GM12878 (cell line): ENCODE measurements at regions not wholly inside any gene's neighbourhood (a gene's known extent, or its start where the extent isn't known, plus 50 kb on each side); places are given as distances from the start of the nearest gene placed in this dataset.
"Not testable (repeated sequence)": the region's sequence is repeated elsewhere in the genome, so short reads cannot be mapped to it uniquely, and the experiment has no call there.

ENCODE experiments used
- ATAC-seq: fragments of 200-7000 bp; cut with Tn5 transposase; 3 replicates; pipeline ENCODE4 v1.9.1; 2020; ENCODE audit warnings: mild to moderate bottlenecking, moderate library complexity
- BruUV-seq: library from RNA; stranded (reverse); fragments of 400-500 nt; replicated peaks from 2 replicates; lab custom pipeline; 2021; lab: Mats Ljungman, UMichigan
- CTCF ChIA-PET: fragments of 300-600 bp; sonication (Branson Sonifier 250); formaldehyde crosslinking; extraction: SDS; loops from one replicate; lab custom pipeline; 2021; ENCODE audit warnings: inconsistent platforms; lab: Yijun Ruan, JAX
- POLR2A ChIA-PET: fragments of 350-600 bp; formaldehyde crosslinking; extraction: SDS; loops from one replicate; lab custom pipeline; 2021; ENCODE audit warnings: inconsistent platforms; lab: Charles Lee
- RAD21 ChIA-PET: fragments of 300-600 bp; sonication (Branson Sonifier 250); formaldehyde crosslinking; loops from one replicate; lab custom pipeline; 2023; ENCODE audit warnings: antibody characterized with exemption; ENCODE audit not compliant: unreplicated experiment; lab: Charles Lee
- SMC1A ChIA-PET: fragments of 300-600 bp; sonication (Branson Sonifier 250); formaldehyde crosslinking; loops from one replicate; lab custom pipeline; 2023; ENCODE audit not compliant: unreplicated experiment, uncharacterized antibody; lab: Charles Lee
- DNase-seq: peaks from one replicate; pipeline ENCODE4 v3.0.0-alpha.2; 2011; ENCODE audit warnings: low read depth, low spot score
- FAIRE-seq: peaks from 3 replicates; lab custom pipeline; 2011; peaks lifted over from hg19 to GRCh38; lab: Jason Lieb, UNC
- H2AFZ ChIP-seq: 2 replicates; pipeline ENCODE4 v1.6.0; 2011; ENCODE audit warnings: low read depth, low read length, control low read depth; ENCODE audit not compliant: control insufficient read depth
- H3K27ac ChIP-seq: 2 replicates; pipeline ENCODE4 v1.5.1; 2011; ENCODE audit warnings: control low read depth; ENCODE audit not compliant: control insufficient read depth, insufficient read depth
- H3K27me3 ChIP-seq, 2 experiments: replicated peaks in 1 of 2; 2 replicates each; pipeline versions ENCODE4 v1.6.0 to v1.6.1; 2011; ENCODE audit warnings: low read length in 1 of 2; ENCODE audit not compliant: control insufficient read depth in 2 of 2, insufficient read depth in 2 of 2
- H3K36me3 ChIP-seq, 2 experiments: 2 replicates each; pipeline ENCODE4 v1.5.1; 2011; ENCODE audit warnings: low read length in 1 of 2; ENCODE audit not compliant: control insufficient read depth in 2 of 2, insufficient read depth in 2 of 2
- H3K4me1 ChIP-seq: 2 replicates; pipeline ENCODE4 v1.6.1; 2011; ENCODE audit warnings: mild to moderate bottlenecking, low read length, moderate library complexity, mixed read lengths; ENCODE audit not compliant: control insufficient read depth, insufficient read depth
- H3K4me2 ChIP-seq: 2 replicates; pipeline ENCODE4 v1.6.0; 2011; ENCODE audit warnings: control low read depth; ENCODE audit not compliant: control insufficient read depth, insufficient read depth
- H3K4me3 ChIP-seq: fragments of 200-600 bp; sonication (generic); 2 replicates; pipeline ENCODE4 v1.5.1; 2016
- H3K79me2 ChIP-seq: 2 replicates; pipeline ENCODE4 v1.6.0; 2011; ENCODE audit warnings: low read length; ENCODE audit not compliant: control insufficient read depth, insufficient read depth
- H3K9ac ChIP-seq: 2 replicates; pipeline ENCODE4 v1.8.0; 2011; ENCODE audit warnings: low read length, control low read depth, mixed read lengths; ENCODE audit not compliant: control insufficient read depth, insufficient read depth
- H3K9me3 ChIP-seq: replicated peaks from 3 replicates; pipeline ENCODE4 v1.5.1; 2011; ENCODE audit warnings: mild to moderate bottlenecking, low read length; ENCODE audit not compliant: control insufficient read depth, insufficient read depth
- H4K20me1 ChIP-seq: 2 replicates; pipeline ENCODE4 v1.6.0; 2011; ENCODE audit not compliant: control insufficient read depth, insufficient read depth
- ATF3 ChIP-seq: IDR thresholded peaks from 2 replicates; pipeline ENCODE4 v1.6.1; 2011; ENCODE audit warnings: low read depth, mild to moderate bottlenecking, low read length, moderate library complexity, borderline replicate concordance; ENCODE audit errors: extremely low read depth
- EED ChIP-seq: sonication (generic); IDR thresholded peaks from 2 replicates; pipeline ENCODE4 v1.6.1; 2016; ENCODE audit warnings: antibody characterized with exemption, low read depth
- HDAC6 ChIP-seq: fragments of 200-600 bp; sonication (generic); IDR thresholded peaks from one replicate; pipeline ENCODE4 v1.8.0; 2017; ENCODE audit warnings: antibody characterized with exemption; ENCODE audit not compliant: unreplicated experiment
- IKZF1 ChIP-seq: fragments of 450-650 bp; conservative IDR thresholded peaks from 2 replicates; pipeline ENCODE4 v1.6.1; 2017; ENCODE audit warnings: antibody characterized with exemption, mild to moderate bottlenecking
- KDM1A ChIP-seq: fragments of 200-600 bp; sonication (generic); IDR thresholded peaks from 2 replicates; pipeline ENCODE4 v1.6.1; 2016; ENCODE audit warnings: borderline replicate concordance
- MYC ChIP-seq: IDR thresholded peaks from 2 replicates; pipeline ENCODE4 v1.6.1; 2011; ENCODE audit warnings: mild to moderate bottlenecking, low read length, moderate library complexity, inconsistent platforms; ENCODE audit not compliant: insufficient read depth, insufficient replicate concordance, insufficient read length, severe bottlenecking
- NR2C1 ChIP-seq: fragments of 450-650 bp; IDR thresholded peaks from 2 replicates; pipeline ENCODE4 v1.6.1; 2017; ENCODE audit warnings: antibody characterized with exemption, mild to moderate bottlenecking, moderate library complexity
- PML ChIP-seq: IDR thresholded peaks from 2 replicates; pipeline ENCODE4 v1.6.1; 2012; ENCODE audit warnings: low read length, inconsistent platforms
- TBL1XR1 ChIP-seq: IDR thresholded peaks from 2 replicates; pipeline ENCODE4 v1.6.1; 2012; ENCODE audit warnings: low read depth, low read length, improper control_type of control experiment
- YBX1 ChIP-seq: fragments of 450-650 bp; IDR thresholded peaks from 2 replicates; pipeline ENCODE4 v1.6.1; 2016; ENCODE audit warnings: antibody characterized with exemption
- ZBTB33 ChIP-seq: fragments of 450-650 bp; IDR thresholded peaks from 2 replicates; pipeline ENCODE4 v1.6.1; 2017; ENCODE audit warnings: mild to moderate bottlenecking
- ZNF592 ChIP-seq: fragments of 450-650 bp; IDR thresholded peaks from 2 replicates; pipeline ENCODE4 v1.6.1; 2017; ENCODE audit warnings: mild to moderate bottlenecking, moderate library complexity
- WGBS: methylation state at CpG from one replicate; pipeline ENCODE4 v1.1.6; 2016; ENCODE audit warnings: low lambda C conversion rate; ENCODE audit not compliant: insufficient replicate concordance, insufficient coverage; ENCODE audit errors: missing lambda C conversion rate; 5-methylcytosine and 5-hydroxymethylcytosine counted together
- in situ Hi-C: fragments of 300-500 bp; cut with MboI; formaldehyde crosslinking; loops from 9 replicates; pipeline ENCODE4 v1.14.3; 2018; ENCODE audit warnings: mixed read lengths
- intact Hi-C: fragments of 100-400 bp; cut with micrococcal nuclease; formaldehyde crosslinking; loops from one replicate; pipeline ENCODE4 v1.14.2; 2022; ENCODE audit not compliant: unreplicated experiment

- H3K9ac ChIP-seq, H3K79me2 ChIP-seq, POLR2A ChIA-PET, H3K27ac ChIP-seq, H2AFZ ChIP-seq, H3K9me3 ChIP-seq, ATAC-seq, H3K36me3 ChIP-seq, in situ Hi-C loops, H3K4me1 ChIP-seq, H3K27me3 ChIP-seq, H4K20me1 ChIP-seq, FAIRE-seq, DNase-seq, BruUV-seq, H3K4me2 ChIP-seq, intact Hi-C loops, H3K4me3 ChIP-seq: not testable (repeated sequence)
- CTCF ChIA-PET: interaction anchor here (1.6 kb wide), 2 partner anchors 14 to 55 kb away, joined by 3 to 4 read pairs; no protein-coding TSS in a partner anchor
- RAD21 ChIA-PET: interaction anchor here (1.6 to 1.7 kb wide), 2 partner anchors 12 to 46 kb away, joined by 6 read pairs; no protein-coding TSS in a partner anchor
- 59% methylated on average over 4 of the region's 4 CpGs for WGBS
- SMC1A ChIA-PET: interaction anchor here (1.0 to 3.6 kb wide), 5 partner anchors 13 to 60 kb away, joined by 3 to 11 read pairs (median 4); no protein-coding TSS in a partner anchor
Observed at GRCh38 chr19:5275668-5276067, 64.9 kb downstream of the PTPRS start.

- in situ Hi-C loops: no loop called here
- WGBS: 72% methylated on average over 7 of the region's 7 CpGs
- FAIRE-seq: no peak
- no peak for ATAC-seq
- H3K27ac ChIP-seq: no peak overlapping the region
- no peaks in the 10 kb centered on the region; a peak in 1 of 4 replicates for H3K36me3 ChIP-seq
- POLR2A ChIA-PET: no interaction called here
- no peak overlapping the region for H2AFZ ChIP-seq
- no peak for DNase-seq
- no TSS peak for BruUV-seq
- no peaks in the 10 kb centered on the region for H3K79me2 ChIP-seq
- SMC1A ChIA-PET: no interaction called here
- no peak overlapping the region for H3K4me2 ChIP-seq
- no peaks in the 10 kb centered on the region for H3K27me3 ChIP-seq
- no peaks in the 10 kb centered on the region for H4K20me1 ChIP-seq
- CTCF ChIA-PET: no interaction called here
- no peak overlapping the region for H3K4me3 ChIP-seq
- no peaks in the 10 kb centered on the region for H3K4me1 ChIP-seq
- no peaks in the 10 kb centered on the region; the same call in 2 of the 3 replicates for H3K9me3 ChIP-seq
- intact Hi-C loops: no loop called here
- RAD21 ChIA-PET: no interaction called here
- H3K9ac ChIP-seq: no peak overlapping the region
- TF ChIP-seq EED (no peak), ZNF592 (no peak), MYC (no peak), YBX1 (no peak), ATF3 (no peak), ZBTB33 (no peak), HDAC6 (no peak), KDM1A (no peak), IKZF1 (no peak), PML (no peak), TBL1XR1 (no peak), NR2C1 (no peak)
Observed at GRCh38 chr19:5273782-5274181, 66.8 kb downstream of the PTPRS start.
